ENCODE measurements at regions not wholly inside any gene's neighbourhood (a gene's known extent, or its start where the extent isn't known, plus 50 kb on each side); places are given as distances from the start of the nearest gene placed in this dataset.
"Not testable (repeated sequence)": the region's sequence is repeated elsewhere in the genome, so short reads cannot be mapped to it uniquely, and the experiment has no call there.

GRCh38 chrX:115735269-115735668, 174.3 kb downstream of the PLS3 start:
- not testable (repeated sequence) for TF ChIP-seq EZH2phosphoT487 (IDR thresholded peaks at IDR 0.05; ENCODE audit: borderline replicate concordance); YY1 (IDR thresholded peaks at IDR 0.05; ENCODE audit: extremely low read depth, insufficient replicate concordance, low read depth, low read length); POLR2AphosphoS5 (IDR thresholded peaks at IDR 0.05; ENCODE audit: low read depth, low read length)
- TF ChIP-seq, protein P1, sequence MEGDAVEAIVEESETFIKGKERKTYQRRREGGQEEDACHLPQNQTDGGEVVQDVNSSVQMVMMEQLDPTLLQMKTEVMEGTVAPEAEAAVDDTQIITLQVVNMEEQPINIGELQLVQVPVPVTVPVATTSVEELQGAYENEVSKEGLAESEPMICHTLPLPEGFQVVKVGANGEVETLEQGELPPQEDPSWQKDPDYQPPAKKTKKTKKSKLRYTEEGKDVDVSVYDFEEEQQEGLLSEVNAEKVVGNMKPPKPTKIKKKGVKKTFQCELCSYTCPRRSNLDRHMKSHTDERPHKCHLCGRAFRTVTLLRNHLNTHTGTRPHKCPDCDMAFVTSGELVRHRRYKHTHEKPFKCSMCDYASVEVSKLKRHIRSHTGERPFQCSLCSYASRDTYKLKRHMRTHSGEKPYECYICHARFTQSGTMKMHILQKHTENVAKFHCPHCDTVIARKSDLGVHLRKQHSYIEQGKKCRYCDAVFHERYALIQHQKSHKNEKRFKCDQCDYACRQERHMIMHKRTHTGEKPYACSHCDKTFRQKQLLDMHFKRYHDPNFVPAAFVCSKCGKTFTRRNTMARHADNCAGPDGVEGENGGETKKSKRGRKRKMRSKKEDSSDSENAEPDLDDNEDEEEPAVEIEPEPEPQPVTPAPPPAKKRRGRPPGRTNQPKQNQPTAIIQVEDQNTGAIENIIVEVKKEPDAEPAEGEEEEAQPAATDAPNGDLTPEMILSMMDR (IDR thresholded peaks at IDR 0.05 in 2 of 3, conservative IDR thresholded peaks at IDR 0.05 in 1 of 3; ENCODE audit: borderline replicate concordance in 1 of 3, insufficient read depth in 1 of 3, low read depth in 2 of 3, low read length in 2 of 3): not testable (repeated sequence)
